ENCODE measurements at regions not wholly inside any gene's neighbourhood (a gene's known extent, or its start where the extent isn't known, plus 50 kb on each side); places are given as distances from the start of the nearest gene placed in this dataset.

DNA sequence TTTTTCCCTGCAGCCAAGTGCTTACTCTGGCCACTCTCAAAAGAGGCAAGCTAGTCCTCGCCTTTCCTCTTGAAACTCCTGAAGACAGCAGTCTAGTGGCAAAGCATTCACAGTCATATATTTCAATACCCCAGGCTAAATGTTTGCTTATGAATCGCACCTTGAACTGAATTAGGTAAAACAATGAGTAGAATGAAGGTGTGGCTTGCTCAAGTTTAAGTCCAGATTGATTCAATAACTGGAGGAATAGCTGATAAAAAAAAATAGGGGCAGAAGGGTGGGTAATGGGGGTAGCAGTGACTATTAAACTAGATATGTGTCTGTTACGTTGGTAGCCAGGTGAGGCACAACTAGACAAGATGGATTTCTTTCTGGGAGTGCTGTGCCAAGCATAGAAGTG is 88.2 kb upstream of the EPB41L3 start:
- no peak for DNase-seq

- DNase-seq: no peak
Observed at GRCh38 chr18:5630900-5631413, 87.2 kb upstream of the EPB41L3 start.

GRCh38 chr18:5630057-5630899 is 86.5 kb upstream of the EPB41L3 start:
- DNase-seq: peak; percentile 64 to 74

DNA sequence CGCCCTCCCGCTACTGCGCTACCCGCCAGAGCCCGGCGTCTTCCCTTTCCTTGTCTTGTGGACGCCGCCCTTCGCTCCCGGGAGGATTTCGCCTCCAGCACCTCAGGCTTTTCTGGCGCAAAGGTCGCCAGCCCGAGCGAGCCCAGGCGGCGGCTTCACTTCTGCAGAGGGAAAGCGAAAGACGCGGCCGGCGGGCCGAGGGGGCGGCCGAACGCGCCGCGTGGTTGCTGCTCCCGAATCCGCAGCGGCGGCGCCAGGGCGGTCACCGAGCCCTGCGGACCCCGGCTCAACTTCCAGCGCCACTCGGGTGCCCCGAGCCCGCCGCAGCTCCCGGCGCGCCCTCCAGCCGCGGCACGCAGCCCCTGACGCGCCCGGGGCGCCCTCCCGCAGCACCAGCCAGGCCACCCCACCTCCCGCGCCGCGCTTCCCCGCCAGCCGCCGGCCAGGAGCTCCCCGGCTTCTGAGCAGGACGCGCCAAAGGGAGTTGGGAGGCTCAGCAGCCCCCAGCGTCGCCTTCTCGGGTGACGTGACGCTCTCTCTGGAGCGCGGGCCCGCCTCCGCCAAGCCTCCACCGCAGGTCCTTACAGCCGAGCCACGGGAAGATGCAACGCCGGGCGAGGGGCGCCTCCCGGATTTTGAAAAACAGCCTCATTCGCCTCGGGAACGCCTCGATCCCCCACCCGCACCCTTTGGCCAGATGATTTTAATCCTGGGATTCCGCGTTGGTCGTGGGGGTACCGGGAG is 84.9 kb upstream of the EPB41L3 start:
- peak; percentile 26 to 38 for DNase-seq

GRCh38 chr18:5627776-5628511 is 84.1 kb upstream of the EPB41L3 start:
- DNase-seq: no peak

DNA sequence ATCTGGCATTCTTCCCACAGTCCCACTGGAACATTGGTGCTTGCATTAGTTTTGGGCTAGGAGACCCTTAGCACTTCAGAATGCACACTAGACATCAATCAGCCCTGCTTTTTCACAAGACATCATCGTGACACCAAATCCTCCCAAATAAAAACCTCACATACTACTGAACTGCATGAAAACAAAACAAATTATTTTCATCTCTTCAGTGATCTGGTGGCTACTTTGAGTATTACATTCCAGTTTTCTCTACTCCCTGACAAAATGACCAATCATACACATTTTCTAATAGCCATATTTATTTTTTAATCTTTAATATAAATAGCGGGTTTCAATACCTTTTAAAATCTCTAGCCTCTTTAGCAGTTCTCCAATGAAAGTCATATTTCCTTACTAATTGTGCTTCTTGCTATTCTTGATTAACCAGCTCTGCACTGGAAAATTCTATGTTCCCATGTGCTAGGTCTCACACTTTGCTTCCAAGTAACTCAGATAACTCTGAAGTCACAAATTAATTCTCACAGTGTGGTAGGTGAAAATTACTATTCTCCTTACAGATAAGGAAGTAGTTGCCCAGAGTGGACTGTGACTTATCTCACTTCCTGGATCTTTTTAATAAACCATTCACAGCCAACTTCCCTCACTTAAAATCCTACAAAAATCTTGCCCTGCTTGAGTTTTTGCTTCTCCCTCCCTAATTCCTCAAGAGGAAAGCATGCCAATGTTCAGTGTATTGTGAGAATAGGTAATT is 82.5 kb upstream of the EPB41L3 start:
- no peak for DNase-seq

GRCh38 chr18:5625076-5625475 is 81.3 kb upstream of the EPB41L3 start:
- DNase-seq: no peak

- no peak for DNase-seq
Observed at GRCh38 chr18:5622905-5623304, 79.1 kb upstream of the EPB41L3 start.

DNA sequence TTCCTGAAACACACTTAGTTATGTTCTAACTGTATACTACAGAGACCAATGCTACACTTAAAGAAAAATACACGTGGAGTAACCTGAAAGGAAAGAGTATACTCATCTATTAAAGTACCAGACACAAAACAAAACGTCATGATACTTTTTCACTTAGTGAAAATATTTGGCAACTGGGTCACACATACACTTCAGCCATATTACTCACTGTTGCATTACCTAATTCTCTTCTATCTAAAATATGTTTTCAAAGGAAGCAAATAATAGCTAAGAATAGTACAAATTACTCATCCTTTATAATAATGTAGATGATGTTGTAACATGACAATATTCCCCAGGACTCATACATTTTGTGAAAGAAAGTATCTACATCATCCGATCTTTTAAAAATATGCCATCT is 76.5 kb upstream of the EPB41L3 start:
- no peak for DNase-seq

DNA sequence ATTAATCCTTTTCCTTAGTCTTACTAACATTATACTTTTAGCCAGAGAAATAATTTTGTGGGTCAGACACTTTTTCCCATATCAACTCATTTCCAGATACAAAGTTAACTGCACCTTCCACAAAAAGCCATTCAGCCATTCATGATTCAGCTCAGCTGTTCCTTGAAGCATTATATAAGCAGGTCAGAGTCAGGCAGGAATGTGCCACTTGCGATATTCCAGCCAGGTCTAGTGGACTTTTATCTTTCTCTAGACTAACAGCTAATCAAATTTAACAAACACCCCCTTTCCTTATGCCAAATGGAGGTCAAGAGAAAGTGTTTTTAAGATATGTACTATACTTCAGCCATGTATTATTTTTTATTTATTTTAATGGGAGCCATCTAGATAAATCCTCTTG is 75.6 kb upstream of the EPB41L3 start:
- no peak for DNase-seq

- no peak for DNase-seq
Observed at GRCh38 chr18:5618047-5618688, 74.4 kb upstream of the EPB41L3 start.

DNA sequence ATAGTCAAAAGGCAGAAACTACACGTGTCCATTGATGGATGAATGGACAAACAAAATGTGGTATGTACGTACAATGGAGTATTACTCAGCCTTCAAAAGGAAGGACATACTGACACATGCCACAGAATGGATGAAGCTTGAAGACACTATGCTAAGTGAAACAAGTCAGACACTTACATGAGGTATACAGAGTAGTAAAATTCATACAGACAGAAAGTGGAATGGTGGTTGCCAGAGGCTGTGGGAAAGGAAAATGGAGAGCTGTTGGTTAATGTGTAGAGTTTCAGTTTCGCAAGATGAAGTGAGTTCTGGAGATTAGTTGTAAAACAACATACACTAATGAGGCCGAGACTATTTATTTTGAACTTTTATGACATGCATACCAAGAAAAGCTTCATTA is 67.4 kb upstream of the EPB41L3 start:
- DNase-seq: no peak

DNA sequence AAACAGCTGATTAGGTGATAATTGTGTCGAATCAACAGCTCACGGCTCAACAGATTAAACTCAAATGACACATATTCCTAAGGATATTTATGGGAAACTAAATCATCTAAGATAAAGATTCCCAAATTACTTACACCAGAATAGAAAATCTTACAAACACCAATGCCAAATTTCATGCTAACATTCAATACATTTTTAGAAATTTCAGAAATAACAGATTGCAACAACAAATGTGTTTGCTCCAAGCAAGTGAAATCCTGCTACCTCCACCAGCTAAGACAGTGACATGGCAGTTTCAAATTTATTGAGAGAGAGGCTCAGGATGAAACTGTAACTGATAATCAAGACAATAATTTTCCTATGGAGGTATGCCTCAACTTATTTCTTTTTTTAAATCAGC is 65.0 kb upstream of the EPB41L3 start:
- DNase-seq: no peak

GRCh38 chr18:5606951-5607350 is 63.2 kb upstream of the EPB41L3 start:
- DNase-seq: no peak

- DNase-seq: no peak
Observed at GRCh38 chr18:5604778-5605177, 61.0 kb upstream of the EPB41L3 start.

GRCh38 chr18:5603153-5603552 is 59.4 kb upstream of the EPB41L3 start:
- no peak for DNase-seq

DNA sequence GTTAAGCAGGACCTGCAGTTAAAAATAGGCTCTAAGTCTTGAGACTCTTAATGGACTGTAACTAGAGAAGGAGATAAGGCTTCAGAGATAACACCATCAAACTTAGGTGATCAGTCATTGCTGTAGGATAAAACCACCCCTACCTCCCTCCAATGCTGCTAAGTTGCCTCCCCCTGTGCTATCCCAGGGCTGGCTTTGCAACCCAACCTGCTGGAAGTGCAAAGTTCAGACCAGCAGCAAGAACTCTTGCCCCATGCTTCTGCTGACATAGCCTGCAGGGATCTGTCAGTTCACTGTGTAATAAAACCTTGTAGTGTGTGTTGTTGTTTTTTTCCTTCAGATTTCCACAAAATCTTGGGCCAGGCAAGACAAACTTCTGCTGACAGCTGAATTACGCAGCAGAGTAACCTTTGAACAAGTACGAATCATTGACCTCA is 57.4 kb upstream of the EPB41L3 start:
- DNase-seq: no peak

DNA sequence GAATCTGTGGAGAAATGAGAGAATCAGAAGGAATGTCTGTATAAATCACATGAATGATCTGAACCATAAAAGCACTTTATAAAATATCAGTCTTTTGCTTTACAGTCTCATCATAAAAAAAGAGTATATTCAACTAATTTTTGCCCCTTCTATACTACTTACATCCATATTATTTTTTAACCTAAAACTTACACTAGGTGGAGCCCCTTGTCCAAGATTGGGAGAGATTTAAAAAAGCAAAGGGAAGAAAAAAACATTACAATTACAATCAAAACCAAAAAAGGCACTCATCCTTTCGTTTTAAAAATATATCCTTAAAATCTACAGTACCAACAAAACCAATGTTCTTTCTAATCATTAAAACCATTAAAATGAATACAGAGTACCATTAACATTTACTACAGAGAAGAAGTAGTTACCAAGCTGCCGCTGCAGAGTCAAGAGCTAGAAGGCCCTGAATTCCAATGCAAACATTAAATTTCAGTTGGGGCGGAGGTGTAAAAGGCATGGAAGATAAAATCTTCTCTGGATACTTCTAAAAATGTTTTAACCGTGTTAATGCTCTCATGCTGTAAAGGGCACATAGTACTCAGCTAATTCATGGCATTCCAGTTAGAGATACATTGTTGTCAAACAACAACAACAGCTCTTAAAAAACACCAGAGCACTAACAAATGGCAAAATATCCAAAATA is 56.7 kb upstream of the EPB41L3 start:
- DNase-seq: no peak

- DNase-seq: no peak
Observed at GRCh38 chr18:5596585-5596984, 52.8 kb upstream of the EPB41L3 start.

Measured in activated T-cell treated with anti-CD3 and anti-CD28 coated beads, Interleukin-2, amount 50 U/mL, for 48 hours (primary cell).